HG03025 (cell line): ENCODE measurements at regions not wholly inside any gene's neighbourhood (a gene's known extent, or its start where the extent isn't known, plus 50 kb on each side); places are given as distances from the start of the nearest gene placed in this dataset.
"Not testable (repeated sequence)": the region's sequence is repeated elsewhere in the genome, so short reads cannot be mapped to it uniquely, and the experiment has no call there.

Experiments used
- ATAC-seq: cut with Tn5 transposase; IDR thresholded peaks from one replicate; pipeline ENCODE4 v1.9.1; 2021; ENCODE audit warnings: mild to moderate bottlenecking, moderate library complexity; ENCODE audit not compliant: unreplicated experiment, low FRiP score

DNA sequence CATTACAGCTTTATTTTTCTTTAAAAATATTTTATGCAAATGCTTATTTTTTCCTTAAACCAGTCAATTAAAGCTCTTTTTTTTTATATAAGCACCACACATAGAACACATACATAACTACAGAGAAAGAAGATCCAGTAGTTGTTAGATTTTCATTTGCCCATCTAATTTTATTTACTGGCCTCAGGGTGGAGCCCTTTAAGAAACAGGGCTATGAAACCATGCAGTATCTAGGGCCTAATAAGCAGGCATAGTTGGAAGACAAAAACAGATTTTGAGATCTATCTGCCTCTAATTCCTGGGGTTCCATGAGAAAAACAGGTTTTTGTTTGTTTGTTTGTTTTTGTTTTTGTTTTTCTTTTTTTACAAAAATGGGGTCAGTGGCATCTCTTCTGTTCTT is 120.6 kb downstream of the BCHE start:
- no peak for ATAC-seq

DNA sequence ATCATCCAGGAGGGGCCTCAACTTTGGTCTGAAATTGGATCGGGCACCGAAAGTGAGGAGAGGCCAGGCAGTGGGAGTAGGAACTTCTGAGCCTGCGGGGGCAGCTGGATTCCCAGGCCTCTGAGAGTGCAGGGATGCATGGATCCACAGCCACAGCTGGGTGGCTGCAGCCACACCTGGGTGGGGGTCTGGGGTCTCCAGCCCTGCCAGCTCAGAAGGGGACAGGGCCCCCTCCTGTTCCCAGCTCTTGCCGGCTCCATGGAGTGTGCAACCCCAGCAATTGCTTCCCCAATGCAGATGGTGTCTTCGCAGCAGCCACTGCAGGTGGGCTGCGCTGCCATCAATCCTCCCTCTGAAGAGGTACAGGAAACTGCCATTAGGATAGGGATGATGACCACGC is 123.7 kb downstream of the BCHE start:
- ATAC-seq = no peak

DNA sequence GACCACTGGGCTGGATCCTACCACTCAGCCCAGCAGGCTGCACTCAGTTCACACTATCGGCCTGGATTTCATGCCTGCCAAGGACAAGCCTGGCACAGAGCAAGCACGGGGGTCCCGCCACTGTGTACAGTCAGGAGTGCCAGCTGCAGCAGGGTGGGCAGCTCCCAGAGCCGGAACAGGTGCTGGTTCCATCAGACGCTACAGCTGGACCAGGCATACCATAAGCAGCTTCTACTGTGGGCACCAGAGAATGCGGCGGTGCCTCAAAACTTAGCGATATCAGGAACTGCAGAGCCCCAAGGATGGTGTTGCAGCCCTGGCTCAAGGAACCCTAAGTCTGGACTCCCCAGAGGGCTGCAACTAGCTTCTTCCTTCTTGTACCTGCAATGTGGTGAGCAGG is 124.8 kb downstream of the BCHE start:
- ATAC-seq = no peak

DNA sequence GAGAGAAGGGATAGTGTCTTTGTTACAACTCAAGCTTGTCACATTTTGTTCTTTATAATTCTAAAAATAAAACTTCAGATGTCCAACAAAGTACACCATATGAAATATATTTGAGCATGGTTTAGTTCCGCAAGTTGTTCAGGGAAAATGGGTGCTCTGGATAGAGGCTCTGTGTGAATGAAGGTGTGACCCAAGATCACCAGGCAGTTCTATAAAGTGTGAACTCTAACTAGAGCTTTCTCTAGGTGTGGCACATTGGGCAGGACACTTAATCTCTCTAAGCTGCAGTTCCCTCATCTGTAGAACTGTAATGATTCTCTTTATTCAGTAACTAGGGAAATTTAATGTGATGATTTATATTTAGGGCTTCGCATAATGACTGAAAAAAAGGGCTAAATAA is 139.3 kb downstream of the BCHE start:
- ATAC-seq = no peak

DNA sequence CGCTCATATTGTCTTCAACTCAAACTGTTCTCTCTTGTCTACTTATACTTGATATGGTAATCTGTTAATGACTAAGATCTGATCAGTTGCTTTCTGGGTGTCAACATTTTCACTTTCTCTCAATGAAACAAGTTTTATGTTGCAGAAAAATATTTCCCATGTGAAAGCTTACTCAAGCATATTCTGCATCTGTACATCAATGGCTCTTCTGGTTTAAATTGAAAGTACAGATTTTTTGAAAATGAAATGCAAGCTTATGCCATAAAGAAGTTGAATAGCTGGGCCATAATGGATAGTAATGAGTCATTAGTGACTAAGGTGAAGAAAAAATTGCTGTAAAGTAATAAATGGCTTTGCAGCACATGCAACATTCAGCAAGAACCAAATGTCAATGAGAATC is 140.7 kb downstream of the BCHE start:
- ATAC-seq = no peak

DNA sequence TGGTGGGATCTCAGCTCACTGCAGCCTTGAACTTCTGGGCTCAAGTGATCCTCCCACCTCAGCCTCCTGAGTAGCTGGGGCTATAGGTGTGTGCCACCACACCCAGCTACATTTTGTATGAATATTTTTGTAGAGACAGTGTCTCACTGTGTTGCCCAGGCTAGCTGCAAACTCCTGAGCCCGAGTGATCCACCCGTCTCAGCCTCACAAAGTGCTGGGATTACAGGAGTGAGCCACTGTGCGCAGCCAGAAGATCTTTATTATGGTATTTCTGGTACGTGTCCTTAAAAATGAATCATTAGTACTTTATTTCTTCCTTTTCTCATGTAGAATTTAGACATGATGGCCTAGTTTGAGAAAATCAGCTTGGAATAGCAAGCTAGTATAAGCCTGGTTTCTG is 153.3 kb downstream of the BCHE start:
- no peak for ATAC-seq

DNA sequence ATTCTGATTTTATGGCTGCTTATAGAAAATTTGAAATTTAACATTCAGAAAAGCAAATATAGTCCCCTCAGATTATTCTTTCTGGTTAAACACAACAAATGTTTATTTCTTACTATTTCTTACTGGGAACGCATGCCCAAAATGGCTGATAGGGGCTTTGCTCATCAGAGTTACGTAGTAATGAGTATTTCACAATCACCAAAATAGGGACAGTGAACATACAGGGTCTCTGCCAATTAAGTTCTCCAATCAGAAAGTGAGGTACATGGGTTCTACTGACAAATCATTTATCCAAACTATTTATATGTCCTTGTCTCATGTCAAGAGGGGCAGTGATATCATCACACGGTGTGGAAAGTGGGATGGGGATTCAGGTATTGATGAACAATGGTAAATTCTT is 154.5 kb downstream of the BCHE start:
- no peak for ATAC-seq

DNA sequence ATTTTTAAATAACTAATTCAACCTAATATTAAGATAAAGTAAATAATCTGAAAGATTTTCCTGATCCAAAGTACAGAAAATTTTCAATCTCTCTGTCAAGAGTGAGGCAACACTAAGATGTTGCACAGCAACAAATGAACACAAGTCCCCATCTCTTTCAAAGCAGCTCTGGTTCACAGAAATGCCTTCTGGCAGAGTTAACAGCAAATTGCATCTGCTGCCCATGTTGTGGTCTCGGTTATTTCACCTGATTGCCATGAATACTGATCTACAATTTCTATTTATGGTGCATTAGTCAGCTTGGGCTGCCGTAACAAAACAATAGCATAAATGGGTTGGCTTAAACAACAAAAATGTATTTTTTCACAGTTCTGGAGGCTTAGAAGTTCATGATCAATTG is 167.3 kb downstream of the BCHE start:
- ATAC-seq = no peak

DNA sequence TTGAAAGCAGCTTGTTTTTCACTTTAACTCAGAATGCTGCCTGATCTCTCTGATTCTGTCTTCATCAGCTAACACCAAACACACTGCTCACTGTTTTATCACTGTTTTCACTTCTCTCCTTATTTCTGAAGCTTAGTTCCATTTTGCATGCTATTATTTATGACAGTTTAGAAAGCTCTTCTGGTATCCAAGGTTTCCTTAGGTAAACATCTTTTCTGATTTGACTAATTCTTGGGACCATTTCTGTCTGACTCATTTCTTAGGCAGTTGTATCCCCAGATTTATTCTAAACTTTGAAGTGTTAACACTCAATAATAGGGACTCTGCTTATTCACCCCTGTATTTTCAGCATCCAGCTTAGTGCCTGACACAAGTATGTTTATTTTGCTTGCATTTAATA is 167.7 kb downstream of the BCHE start:
- ATAC-seq = no peak

DNA sequence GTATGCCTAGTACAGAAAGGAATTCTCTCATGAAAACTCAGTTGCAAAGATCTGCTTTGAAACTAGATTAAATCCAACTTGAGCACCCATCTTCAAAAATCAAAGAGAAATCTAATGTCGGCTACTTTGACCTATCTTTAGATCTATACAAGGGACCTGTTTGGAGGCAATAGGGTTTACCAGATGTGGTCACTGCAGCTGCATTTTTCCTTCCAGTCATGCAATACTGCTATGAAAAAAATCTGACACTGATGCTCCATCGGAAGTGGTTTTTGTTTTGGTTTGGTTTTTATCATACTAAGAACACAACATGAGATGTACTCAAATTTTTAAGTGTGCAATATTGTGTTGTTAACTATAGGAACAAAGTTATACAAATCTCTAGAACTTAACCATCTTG is 169.5 kb downstream of the BCHE start:
- no peak for ATAC-seq

DNA sequence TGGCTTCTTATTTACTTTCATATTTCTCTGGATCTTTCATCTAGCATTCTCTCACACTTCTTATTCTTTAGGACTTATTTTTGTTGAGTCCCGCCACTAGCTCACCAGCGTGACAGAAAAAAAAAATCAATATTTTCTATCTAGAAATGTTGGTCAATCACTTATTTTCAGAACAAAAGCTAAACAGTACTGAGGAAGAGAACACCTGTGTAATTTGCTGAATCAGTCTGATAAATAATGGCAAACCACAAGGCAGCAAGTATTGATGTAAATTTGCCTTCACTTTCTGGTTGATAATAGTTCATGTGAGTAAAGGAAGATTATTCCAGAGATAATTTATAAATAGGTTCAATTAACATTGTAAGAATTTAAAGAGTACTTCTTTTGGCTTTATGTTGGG is 179.2 kb downstream of the BCHE start:
- no peak for ATAC-seq

DNA sequence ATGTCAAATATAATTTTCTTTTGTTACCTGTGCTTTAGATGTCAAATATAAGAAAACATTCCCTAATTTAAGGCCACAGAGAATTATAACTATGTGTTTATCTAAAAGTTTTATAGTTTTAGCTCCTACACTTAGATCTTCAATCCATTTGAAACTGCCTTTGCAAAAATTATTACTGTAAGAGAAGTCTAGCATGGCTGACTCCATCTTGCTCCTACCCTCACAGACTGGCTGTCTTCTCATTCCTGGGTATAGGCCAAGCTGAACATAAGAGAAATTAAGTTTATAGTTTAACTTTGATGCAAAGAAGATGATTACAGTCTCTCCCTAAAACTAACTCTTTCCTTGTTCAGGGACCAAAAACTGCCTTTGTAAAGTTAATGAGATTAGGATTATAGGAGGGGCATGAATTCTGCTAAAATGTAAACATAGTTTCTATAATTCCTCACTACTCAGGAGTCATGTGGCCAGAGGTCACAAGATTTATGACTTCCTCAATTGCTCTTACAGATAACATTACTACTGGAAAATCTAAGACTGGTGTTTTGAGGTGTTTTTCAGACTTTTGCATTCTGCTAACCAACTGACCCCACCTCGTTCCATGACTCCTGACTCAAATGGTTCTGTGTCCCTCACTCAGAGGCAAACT is 184.0 kb downstream of the BCHE start:
- ATAC-seq = no peak

DNA sequence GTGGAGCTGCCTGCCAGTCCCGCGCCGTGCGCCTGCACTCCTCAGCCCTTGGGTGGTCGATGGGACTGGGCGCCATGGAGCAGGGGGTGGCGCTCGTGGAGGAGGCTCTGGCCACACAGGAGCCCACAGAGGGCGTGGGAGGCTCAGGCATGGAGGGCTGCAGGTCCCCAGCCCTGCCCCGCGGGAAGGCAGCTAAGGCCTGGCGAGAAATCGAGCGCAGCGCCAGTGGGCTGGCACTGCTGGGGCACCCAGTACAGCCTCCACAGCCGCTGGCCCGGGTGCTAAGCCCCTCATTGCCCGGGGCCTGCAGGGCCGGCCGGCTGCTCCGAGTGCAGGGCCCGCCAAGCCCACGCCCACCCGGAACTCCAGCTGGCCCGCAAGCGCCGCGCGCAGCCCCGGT is 187.9 kb downstream of the BCHE start:
- not testable (repeated sequence) for ATAC-seq

DNA sequence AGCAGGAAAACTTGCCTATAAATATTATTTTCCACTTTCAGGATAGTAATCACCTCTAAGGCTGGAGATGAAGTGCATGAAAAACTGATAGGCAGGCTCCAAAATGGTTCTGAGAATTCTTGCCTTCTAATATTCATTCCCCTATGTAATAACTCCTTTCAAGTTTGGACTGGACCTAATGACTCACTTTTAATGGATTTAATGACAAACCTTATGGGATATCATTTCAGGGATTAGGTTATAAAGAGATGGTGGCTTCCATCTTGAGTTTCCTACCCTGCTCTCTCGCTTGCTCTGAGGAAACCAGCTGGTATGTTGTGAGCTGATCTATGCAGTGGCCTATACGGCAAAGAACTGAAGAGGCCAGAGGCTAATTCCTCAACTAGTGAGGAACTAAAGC is 192.0 kb downstream of the BCHE start:
- no peak for ATAC-seq

DNA sequence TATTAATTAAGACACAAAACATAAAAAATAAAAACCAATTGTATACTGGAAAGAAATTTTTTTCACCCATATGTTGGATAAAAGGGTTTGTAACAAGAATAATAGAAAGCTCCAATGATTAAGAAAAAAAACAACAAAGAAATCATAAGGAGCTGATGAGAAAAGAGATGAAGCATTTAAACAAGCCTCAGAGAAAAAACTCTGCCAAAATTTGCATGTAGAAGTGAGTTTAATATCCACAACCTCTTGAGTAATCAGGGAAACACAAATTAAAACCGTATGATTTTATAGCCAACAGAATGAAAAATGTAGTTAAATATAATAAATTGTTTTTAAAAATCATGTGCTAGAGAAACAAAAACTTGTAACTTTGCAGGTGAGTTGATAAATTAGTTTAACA is 192.9 kb downstream of the BCHE start:
- ATAC-seq = no peak

DNA sequence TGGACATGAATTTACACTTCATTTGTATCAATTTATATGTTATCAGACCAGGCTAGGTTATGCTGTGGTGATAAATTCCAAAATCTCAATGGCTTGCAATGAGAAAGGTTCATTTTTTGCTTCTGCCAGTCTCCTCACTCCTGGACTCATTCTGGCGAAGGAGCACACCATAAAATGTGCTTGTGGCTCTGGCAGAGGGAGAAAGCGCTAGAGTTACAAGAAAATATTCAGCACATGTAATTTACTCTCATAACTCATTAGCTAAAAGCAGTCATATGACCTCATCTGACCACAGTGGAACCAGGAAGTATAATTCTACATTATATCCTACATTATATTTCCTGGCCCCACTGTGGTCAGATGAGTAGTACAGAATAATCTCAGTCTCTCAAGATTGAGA is 193.8 kb downstream of the BCHE start:
- no peak for ATAC-seq

DNA sequence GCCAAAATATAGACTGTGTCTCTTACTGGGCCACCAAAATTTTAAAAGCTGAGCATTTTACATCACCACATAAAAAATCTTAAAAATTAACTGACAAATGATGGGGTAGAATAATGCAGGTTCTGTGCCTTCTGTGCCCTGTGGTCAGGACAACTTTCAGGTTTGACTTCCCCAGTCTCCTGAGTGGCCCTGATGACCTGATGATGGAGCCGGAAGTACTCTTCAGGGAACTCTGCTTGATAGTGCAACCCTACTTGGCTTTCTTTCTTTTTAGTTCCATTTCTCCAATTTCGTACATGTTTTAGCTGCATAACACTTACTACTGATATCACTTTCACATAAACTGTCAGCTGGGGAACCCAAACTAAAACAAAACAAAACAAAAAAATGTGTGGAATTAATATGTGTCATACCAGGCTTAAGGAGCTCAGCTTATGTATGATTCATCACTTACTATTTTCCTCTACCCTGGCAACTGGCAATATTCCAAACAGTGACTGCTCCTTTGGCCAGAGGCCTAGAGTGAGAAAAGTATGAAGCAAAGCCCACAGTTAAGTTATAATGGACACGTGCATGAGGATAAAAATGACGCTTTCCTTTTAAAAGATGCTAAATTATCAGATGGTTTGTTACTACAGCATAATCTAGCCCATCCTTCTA is 194.3 kb downstream of the BCHE start:
- ATAC-seq = no peak

DNA sequence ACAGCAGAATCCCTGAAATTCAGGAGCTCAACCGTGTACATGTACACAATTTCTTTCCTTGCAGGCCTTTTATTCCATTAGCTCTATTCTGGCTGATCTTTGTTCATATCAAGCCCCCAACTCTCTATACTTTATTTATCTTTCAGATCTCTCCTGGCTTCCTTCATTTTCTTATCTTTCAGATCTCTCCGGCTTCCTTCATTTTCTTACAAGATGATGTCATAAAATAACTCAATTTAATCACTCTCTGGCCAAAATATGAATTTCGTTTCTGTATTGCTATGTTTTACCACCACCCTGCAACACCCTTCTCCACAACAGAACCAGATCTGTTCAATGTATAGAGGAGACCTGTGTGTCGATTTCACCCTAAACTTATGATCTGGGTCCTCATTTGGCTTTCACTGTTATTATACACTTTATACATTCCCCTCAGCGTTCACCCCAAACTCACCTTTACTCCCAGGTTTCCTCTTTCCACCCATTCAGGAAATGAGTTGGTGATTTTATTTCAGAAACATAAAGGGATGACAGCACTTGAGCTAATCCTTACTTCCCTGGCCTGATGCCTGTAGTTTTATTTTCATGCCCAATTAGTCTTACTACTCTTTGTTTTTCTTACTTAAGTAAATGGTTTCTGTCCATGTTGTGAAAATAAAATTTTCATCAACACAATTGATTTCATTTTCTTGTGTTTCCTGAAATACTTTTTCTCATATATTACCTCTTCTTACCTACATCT is 195.5 kb downstream of the BCHE start:
- no peak for ATAC-seq

DNA sequence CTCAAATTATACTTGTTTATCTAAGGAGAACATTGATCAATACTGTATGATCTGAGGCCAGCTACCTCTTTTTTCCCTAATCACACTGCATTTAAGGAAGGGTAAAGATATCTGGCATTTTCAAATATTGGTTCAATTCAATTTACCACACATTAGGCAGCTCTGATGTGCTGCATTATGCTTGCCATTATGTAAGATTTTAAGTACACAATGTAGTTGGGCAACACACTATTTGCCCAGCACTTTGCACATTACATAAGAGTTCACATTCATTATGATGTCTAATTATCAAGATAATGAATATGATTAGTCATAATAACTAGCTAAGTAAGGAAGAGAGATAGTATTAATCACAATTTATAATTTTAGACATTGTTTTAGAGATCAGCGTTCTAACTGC is 196.3 kb downstream of the BCHE start:
- ATAC-seq = no peak

DNA sequence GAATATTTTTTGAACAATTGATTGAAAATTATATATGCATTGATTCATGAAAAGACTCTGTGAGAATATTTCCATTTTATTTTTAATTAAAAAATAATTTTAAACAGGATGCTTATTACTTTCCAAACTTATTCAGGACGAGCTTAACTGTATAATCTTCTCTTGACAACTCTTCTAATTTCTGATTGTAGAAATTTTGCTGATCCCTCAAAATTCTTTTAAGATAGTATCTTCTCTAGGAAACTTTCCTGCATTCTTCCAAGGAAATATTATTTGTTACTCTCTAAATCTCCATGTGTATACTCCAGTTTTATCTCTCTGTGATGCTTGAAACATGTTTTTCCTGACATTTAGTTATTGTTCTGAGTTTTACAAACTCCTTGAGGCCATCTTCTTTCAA is 197.2 kb downstream of the BCHE start:
- ATAC-seq = no peak

DNA sequence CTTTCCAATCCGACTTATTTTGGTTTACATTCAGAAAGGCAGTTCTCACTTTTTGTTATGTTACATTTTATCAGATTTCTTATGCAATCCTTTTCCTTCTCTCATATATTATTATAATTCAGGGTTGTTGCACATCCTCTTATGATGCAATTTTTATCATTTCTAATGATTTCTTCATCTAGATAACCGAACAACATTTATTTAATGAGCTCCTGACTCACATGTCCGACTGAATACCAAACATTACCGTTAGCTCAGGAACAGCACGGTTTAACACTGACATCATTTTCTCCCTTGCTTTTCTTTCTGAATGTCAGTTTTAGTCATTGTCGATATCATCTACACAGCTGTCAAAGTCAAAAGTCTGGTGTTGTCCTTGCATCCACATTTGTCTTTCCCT is 199.2 kb downstream of the BCHE start:
- no peak for ATAC-seq

DNA sequence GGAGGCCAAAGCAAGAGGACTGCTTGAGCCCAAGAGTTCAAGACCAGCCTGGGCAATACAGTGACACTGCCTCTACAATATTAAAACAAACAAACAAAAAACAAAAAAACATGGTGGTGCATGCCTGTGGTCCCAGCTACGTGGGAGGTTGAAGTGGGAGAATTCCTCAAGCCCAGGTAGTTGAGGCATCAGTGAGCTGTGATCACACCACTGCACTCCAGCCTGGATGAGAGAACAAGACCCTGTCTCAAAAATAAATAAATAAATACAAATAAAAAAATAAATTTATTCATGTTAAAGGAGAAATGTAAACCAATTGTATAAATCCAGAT is 200.6 kb downstream of the BCHE start:
- no peak for ATAC-seq
